DND-41 (cell line): ENCODE measurements at regions not wholly inside any gene's neighbourhood (a gene's known extent, or its start where the extent isn't known, plus 50 kb on each side); places are given as distances from the start of the nearest gene placed in this dataset.

ENCODE experiments used
- ATAC-seq: fragments of 200-7000 bp; cut with Tn5 transposase; 3 replicates; pipeline ENCODE4 v1.9.1; 2021; ENCODE audit warnings: low read depth; ENCODE audit not compliant: insufficient read depth
- DNase-seq: peaks from one replicate; pipeline ENCODE4 v3.0.0-alpha.2; 2020
- H2AFZ ChIP-seq: 2 replicates; pipeline ENCODE4 v1.6.0; 2012; ENCODE audit warnings: low read depth, low read length
- H3K27ac ChIP-seq: 2 replicates; pipeline ENCODE4 v1.5.1; 2012; ENCODE audit warnings: low read length, inconsistent platforms
- H3K27me3 ChIP-seq: fragments of 200-600 bp; sonication (generic); 2 replicates; pipeline ENCODE4 v1.6.0; 2012; ENCODE audit warnings: low read length, mild to moderate bottlenecking, inconsistent platforms; ENCODE audit not compliant: insufficient read depth, poor library complexity
- H3K36me3 ChIP-seq: 2 replicates; pipeline ENCODE4 v1.5.1; 2012; ENCODE audit warnings: low read length, inconsistent platforms; ENCODE audit not compliant: insufficient read depth
- H3K4me1 ChIP-seq: 2 replicates; pipeline ENCODE4 v1.5.1; 2012; ENCODE audit warnings: mild to moderate bottlenecking, low read length; ENCODE audit not compliant: insufficient read depth
- H3K4me2 ChIP-seq: 2 replicates; pipeline ENCODE4 v1.6.0; 2012; ENCODE audit warnings: mild to moderate bottlenecking, moderate library complexity, low read length, inconsistent platforms; ENCODE audit not compliant: insufficient read depth
- H3K4me3 ChIP-seq, 2 experiments: fragments of 200-600 bp in 1 of 2; shearing (Covaris generic) in 1 of 2; 2 replicates each; pipeline ENCODE4 v1.5.1; 2012 to 2016; ENCODE audit warnings: inconsistent platforms in 2 of 2, low read length in 2 of 2, mild to moderate bottlenecking in 2 of 2, low read depth in 1 of 2, moderate library complexity in 1 of 2
- H3K79me2 ChIP-seq: 2 replicates; pipeline ENCODE4 v1.6.0; 2012; ENCODE audit warnings: low read length, inconsistent platforms; ENCODE audit not compliant: insufficient read depth
- H3K9ac ChIP-seq: 2 replicates; pipeline ENCODE4 v1.6.0; 2012; ENCODE audit warnings: low read depth, mild to moderate bottlenecking, inconsistent platforms, low read length, moderate library complexity
- H3K9me3 ChIP-seq: 2 replicates; pipeline ENCODE4 v1.5.1; 2012; ENCODE audit warnings: low read length, moderate library complexity, mild to moderate bottlenecking, inconsistent platforms; ENCODE audit not compliant: insufficient read depth, severe bottlenecking
- H4K20me1 ChIP-seq: 2 replicates; pipeline ENCODE4 v1.6.0; 2012; ENCODE audit warnings: low read length; ENCODE audit not compliant: insufficient read depth
- EZH2 ChIP-seq: IDR thresholded peaks from 3 replicates; pipeline ENCODE4 v1.6.1; 2012; ENCODE audit warnings: borderline replicate concordance, low read depth, mild to moderate bottlenecking, moderate library complexity, low read length, inconsistent platforms; ENCODE audit not compliant: severe bottlenecking
- TF ChIP-seq, protein P1 (sequence below): IDR thresholded peaks from 2 replicates; pipeline ENCODE4 v1.5.1; 2012; ENCODE audit warnings: borderline replicate concordance, low read length, moderate library complexity, mild to moderate bottlenecking; ENCODE audit not compliant: poor library complexity, severe bottlenecking; ENCODE audit errors: extremely low read depth

DNA sequence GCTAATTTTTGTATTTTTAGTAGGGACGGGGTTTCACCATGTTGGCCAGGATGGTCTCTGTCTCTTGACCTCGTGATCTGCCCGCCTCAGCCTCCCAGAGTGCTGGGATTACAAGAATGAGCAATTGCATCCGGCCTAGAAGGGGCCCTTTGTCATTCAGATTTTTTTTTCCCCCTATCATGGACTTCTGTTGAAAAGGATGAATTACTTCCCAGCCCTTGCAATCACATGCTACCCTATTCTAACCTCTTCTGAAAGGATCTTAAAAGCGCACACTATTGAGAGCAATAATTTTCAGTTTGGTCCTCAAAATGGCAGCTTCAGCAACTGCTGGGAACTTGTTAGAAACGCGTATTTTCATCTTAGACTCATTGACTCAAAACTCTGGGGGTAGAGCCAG is 575.6 kb upstream of the KIRREL3 start:
- no peak overlapping the region for H3K4me2 ChIP-seq
- no peak for DNase-seq
- H4K20me1 ChIP-seq, result no peaks in the 10 kb centered on the region
- no peaks in the 10 kb centered on the region for H3K36me3 ChIP-seq
- H3K27me3 ChIP-seq, result no peaks in the 10 kb centered on the region
- TF ChIP-seq, protein P1, sequence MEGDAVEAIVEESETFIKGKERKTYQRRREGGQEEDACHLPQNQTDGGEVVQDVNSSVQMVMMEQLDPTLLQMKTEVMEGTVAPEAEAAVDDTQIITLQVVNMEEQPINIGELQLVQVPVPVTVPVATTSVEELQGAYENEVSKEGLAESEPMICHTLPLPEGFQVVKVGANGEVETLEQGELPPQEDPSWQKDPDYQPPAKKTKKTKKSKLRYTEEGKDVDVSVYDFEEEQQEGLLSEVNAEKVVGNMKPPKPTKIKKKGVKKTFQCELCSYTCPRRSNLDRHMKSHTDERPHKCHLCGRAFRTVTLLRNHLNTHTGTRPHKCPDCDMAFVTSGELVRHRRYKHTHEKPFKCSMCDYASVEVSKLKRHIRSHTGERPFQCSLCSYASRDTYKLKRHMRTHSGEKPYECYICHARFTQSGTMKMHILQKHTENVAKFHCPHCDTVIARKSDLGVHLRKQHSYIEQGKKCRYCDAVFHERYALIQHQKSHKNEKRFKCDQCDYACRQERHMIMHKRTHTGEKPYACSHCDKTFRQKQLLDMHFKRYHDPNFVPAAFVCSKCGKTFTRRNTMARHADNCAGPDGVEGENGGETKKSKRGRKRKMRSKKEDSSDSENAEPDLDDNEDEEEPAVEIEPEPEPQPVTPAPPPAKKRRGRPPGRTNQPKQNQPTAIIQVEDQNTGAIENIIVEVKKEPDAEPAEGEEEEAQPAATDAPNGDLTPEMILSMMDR, result no peak
- no peak for TF ChIP-seq EZH2
- no peak overlapping the region for H3K27ac ChIP-seq
- no peaks in the 10 kb centered on the region for H3K9me3 ChIP-seq
- no peak overlapping the region for H3K9ac ChIP-seq
- H3K4me1 ChIP-seq, result no peaks in the 10 kb centered on the region
- H3K4me3 ChIP-seq, result no peak overlapping the region
- ATAC-seq, result no peak
- no peak overlapping the region for H2AFZ ChIP-seq
- H3K79me2 ChIP-seq, result no peaks in the 10 kb centered on the region

DNA sequence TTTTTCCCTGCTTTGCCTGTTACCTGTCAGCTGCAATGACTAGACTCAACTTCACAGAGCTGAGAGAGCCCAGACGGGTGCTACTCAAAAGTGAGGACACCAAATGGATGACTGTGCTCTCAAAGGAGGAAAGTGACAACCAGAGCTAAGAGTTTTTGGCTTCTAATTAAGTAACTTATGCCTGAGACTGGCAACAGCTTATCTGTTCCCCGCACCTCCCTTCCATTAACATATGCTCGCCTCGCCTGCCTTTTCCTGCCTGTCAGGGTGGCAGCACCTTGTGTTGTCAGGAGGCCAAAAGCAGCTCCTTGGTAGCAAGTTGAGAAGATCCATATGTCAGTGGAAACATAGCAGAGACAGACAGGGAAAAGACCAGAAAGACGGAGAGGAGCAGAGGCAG is 573.9 kb upstream of the KIRREL3 start:
- ATAC-seq (no peak), DNase-seq (no peak)
- H3K4me1 ChIP-seq, result no peaks in the 10 kb centered on the region
- H3K27me3 ChIP-seq, result no peaks in the 10 kb centered on the region
- no peak overlapping the region for H3K27ac ChIP-seq
- no peaks in the 10 kb centered on the region for H4K20me1 ChIP-seq
- H3K4me2 ChIP-seq, result no peak overlapping the region
- H3K79me2 ChIP-seq, result no peaks in the 10 kb centered on the region
- no peaks in the 10 kb centered on the region for H3K9me3 ChIP-seq
- no peak overlapping the region for H2AFZ ChIP-seq
- H3K36me3 ChIP-seq, result no peaks in the 10 kb centered on the region
- H3K4me3 ChIP-seq, result no peak overlapping the region
- TF ChIP-seq, protein P1, result no peak
- TF ChIP-seq EZH2, result no peak
- H3K9ac ChIP-seq, result no peak overlapping the region

- no peak for ATAC-seq
- Histone ChIP-seq H3K4me2 (no peak overlapping the region), H3K36me3 (no peaks in the 10 kb centered on the region), H3K27ac (no peak overlapping the region), H3K27me3 (no peaks in the 10 kb centered on the region), H2AFZ (no peak overlapping the region), H4K20me1 (no peaks in the 10 kb centered on the region), H3K79me2 (no peaks in the 10 kb centered on the region), H3K9ac (no peak overlapping the region), H3K4me3 (no peak overlapping the region), H3K9me3 (no peaks in the 10 kb centered on the region), H3K4me1 (no peaks in the 10 kb centered on the region)
- no peak for DNase-seq
- TF ChIP-seq, protein P1, result no peak
- TF ChIP-seq EZH2, result no peak
Measured at GRCh38 chr11:127568891-127569290, 568.3 kb upstream of the KIRREL3 start.

DNA sequence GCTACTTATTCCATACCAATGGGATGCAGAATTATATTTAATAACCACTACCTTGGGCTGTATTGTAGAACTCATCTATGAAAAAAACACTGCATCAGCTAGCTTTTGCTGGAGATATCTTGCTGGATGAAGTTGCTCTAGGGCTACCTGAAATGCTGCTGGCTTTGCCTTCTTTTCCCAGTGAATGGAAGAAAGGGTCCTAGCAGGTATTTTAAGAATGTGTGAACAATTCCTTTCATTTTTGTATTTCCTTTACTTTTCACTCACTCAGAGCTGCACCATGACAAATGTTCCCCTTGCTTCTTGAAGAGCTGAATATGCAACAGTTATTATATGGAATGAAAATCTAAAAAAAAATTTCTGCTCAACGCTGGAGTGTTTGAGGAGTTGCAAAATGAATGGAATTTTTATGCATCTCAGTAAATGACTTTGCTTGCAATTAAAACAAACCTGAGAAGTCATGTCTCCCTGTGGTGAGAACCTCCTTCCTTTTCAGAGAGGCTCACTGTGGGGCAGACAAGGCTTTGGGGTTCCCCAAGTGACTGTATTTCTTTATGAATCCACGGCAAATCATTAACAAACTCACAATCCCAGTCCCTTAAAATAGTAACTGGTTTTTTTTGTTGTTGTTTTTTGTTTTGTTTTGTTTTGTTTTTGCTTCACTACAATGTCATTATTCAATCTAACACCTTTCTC is 566.8 kb upstream of the KIRREL3 start:
- ATAC-seq (no peak), DNase-seq (no peak)
- Histone ChIP-seq H3K4me3 (no peak overlapping the region), H3K4me2 (no peak overlapping the region), H3K79me2 (no peaks in the 10 kb centered on the region), H3K27ac (no peak overlapping the region), H3K36me3 (no peaks in the 10 kb centered on the region), H3K9me3 (no peaks in the 10 kb centered on the region), H4K20me1 (no peaks in the 10 kb centered on the region), H3K4me1 (no peaks in the 10 kb centered on the region), H2AFZ (no peak overlapping the region), H3K27me3 (peaks cover under 1% of the 10 kb centered on the region), H3K9ac (no peak overlapping the region)
- no peak for TF ChIP-seq EZH2
- TF ChIP-seq, protein P1, result no peak
